GM19043 (cell line): ENCODE measurements at regions not wholly inside any gene's neighbourhood (a gene's known extent, or its start where the extent isn't known, plus 50 kb on each side); places are given as distances from the start of the nearest gene placed in this dataset.
A peak's percentile ranks its signal among the peaks of the same experiment; 100 is the strongest.
"Not testable (repeated sequence)": the region's sequence is repeated elsewhere in the genome, so short reads cannot be mapped to it uniquely, and the experiment has no call there.

Experiments
- ATAC-seq: cut with Tn5 transposase; IDR thresholded peaks from one replicate; pipeline ENCODE4 v1.9.1; 2021; ENCODE audit warnings: low read depth; ENCODE audit not compliant: unreplicated experiment

DNA sequence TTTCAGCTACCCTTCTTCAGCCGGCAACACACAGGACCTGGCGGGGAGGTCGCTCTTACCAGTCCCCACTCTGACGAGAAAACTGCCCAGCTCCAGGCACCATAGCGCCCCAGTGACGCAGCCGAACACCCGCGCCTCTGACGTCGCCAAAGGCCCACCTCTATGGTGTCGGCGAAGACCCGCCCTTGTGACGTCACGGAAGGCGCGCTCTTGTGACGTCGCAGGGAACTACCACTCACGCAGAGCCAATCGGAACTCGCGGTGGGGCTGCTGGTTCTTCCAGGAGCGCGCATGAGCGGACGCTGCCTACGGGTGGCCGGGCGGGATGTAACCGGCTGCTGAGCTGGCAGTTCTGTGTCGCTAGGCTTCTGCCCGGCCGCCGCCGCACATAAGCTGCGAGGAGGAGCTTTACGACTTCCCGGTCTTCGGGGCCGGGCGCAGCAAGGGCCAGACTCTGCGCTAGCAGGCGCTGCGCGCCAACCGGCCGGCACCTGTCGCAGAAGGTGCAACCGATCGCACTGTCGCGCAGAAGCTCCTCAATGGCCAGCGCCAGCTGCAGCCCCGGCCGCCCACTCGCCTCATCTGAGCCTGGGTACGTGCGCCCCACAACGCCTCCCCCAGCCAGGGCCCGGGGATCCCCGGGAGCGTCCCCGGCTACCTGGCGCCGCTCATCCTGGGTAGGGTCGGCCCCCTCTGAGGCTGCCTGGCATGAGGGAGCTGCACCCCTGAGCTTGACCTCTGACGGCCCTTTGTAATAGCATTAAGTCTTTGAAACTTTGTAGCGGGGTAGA is 121.3 kb upstream of the FBXO28 start:
- ATAC-seq, result peak; percentile 100

DNA sequence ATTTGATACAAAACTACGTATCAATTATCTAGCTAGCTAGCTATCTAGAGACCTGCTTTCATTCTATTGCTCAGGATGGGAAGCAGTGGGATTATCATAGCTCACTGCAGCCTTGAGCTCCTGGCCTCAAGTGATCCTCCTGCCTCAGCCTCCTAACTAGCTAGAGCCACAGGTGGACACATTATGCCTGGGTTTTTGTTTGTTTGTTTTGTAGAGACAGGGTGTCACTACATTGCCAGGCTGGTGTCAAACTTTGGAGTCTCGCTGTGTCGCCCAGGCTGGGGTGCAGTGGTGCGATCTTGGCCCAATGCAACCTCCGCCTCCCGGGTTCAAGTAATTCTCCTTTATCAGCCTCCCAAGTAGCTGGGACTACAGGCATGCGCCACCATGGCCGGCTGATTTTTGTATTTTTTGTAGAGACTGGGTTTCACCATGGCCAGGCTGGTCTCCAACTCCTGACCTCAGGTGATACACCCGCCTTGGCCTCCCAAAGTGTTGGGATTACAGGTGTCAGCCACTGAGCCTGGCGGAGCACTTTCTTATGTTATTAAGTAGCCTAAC is 122.5 kb upstream of the FBXO28 start:
- ATAC-seq, result not testable (repeated sequence)

DNA sequence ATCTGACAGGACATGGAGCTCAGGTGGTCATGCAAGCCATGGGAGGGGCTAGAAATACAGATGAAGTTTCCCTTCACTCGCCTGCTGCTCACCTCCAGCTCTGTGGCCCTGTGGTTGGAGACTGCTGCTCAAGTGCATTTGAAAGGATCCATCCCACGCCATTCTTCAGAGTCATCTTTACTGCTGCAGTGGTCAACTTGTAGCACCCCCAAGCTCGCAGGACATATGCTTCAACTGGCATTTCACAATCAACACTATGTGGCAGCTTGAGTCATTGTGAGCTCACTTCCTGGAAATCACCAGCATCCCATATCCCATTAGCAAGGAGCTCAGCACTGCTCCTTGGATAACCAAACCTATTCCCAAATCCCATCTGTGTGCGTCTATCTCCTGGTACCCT is 116.2 kb upstream of the TP53BP2 start:
- not testable (repeated sequence) for ATAC-seq

DNA sequence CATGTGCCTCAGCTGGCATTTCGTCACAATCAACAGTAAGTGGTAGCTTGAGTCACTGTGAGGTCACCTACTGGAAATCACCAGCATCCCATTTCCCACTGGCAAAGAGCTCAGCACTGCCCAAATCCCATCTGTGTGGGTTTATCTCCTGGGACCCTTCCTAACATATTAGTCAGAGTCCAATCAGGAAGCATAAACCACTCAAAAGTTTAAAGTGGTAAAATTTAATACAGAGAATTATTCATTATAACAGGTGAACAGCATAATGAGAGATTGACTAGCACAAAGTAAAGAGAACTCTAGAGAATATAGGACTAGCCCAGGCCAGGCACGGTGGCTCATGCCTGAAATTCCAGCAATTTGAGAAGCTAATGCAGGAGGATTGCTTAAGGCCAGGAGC is 107.1 kb upstream of the TP53BP2 start:
- not testable (repeated sequence) for ATAC-seq

DNA sequence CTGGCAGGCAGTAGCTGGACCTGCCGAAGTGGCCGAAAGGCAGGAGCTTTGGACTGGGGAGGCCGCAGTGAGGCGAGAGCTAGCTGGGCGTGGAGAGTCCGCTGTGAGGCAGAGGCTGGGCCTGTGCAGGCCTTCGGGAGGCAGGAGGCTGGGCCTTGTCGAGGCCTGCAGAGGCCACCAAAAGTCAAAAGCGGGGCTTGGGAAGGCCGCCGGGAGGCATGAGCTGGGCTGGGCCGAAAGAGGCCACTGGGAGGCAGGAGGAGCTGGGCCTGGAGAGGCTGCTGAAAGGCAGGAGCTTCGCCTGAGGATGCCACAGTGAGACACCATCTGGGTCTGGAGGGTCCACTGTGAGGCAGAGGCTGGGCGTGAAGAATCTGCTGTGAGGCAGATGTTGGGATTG is 105.8 kb upstream of the TP53BP2 start:
- ATAC-seq, result not testable (repeated sequence)

DNA sequence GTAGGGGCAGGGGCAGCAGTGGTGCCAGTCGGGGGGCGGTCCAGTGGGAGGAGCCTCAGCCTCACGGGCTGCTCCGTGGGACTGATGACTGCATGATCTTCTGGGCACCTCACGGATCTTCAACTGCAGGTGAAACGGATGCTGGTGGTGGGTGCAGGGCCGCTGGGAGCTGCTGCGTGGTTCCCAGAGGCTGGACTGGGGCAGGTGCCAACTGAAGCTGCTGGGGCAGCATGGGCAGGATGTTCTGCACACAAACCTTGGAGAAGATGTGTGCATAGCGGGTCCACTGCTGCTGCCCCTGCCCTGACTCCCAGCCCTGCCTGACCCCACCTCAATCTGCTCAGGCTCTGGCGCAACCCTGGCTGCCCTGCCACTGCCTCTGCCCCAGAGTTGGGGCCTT is 104.2 kb upstream of the TP53BP2 start:
- not testable (repeated sequence) for ATAC-seq

DNA sequence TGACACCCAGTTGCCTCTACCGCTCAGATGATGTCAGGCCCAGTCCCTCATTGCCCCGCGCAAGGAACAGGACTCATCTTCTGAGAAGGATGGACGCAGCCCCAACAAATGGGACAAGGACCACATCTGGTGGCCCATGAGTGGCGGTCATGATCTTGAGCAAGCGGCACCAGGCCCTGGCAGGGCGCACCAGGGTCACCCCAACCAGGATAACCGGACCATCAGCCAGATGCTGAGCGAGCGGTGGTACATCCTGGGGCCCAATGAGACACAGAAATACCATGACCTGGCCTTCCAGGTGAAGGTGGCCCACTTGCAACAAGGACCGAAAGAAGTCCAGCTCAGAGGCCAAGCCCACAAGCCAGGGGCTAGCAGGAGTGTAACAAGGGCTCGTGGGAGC is 102.3 kb upstream of the TP53BP2 start:
- not testable (repeated sequence) for ATAC-seq

DNA sequence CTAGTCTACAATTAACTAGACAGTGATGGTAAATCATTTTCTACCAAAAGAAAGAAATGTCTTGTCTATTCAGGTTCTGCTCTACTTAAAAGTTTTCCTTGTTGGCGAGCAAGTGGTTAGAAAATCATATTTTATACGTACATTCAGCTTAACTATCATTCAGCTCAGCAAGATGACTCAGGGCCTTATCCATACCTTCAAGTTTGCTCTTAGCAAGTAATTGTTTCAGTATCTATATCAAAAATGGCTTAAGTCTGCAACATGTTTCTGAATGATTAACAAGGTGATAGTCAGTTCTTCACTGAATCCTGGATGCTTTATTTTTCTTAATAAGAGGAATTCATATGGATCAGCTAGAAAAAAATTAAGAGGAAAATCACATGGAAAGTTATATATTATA is 90.8 kb upstream of the TP53BP2 start:
- ATAC-seq, result not testable (repeated sequence)

DNA sequence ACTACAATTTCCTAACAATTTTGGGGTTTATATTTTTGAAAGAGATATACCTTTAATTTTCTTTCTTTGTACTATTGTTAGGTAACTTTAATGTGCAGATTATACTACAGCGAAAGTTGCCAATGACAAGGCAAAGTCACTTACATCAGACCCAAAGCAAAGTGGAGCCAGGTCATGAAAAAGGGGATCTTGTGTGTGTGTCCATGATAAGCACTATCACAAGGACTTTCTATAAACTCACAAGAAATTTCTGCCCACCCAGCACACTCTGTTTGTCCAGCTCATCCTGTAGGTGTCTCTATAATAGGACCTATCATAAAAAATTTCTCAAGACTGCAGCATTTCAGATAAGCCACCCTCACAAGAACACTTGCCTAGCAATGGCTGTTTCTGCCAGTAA is 85.7 kb upstream of the TP53BP2 start:
- ATAC-seq, result not testable (repeated sequence)

DNA sequence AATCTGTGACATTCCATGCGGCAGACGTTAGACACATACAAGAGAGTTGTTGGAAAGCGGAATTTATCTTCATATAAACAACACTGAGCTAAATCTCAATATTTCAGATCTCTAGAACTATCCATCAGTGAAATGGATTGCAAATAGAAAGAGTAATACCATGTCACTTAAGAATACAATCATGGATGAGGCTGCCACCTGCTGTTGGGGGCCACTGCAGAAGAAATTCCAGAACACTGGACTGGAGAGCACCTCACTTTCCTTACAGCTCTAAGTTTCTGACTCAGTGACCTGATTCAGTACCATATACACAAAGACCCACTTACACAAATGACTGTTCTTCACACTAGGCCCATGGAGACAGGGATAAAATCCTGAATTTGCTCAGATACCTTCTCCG is 75.1 kb upstream of the TP53BP2 start:
- ATAC-seq, result not testable (repeated sequence)

DNA sequence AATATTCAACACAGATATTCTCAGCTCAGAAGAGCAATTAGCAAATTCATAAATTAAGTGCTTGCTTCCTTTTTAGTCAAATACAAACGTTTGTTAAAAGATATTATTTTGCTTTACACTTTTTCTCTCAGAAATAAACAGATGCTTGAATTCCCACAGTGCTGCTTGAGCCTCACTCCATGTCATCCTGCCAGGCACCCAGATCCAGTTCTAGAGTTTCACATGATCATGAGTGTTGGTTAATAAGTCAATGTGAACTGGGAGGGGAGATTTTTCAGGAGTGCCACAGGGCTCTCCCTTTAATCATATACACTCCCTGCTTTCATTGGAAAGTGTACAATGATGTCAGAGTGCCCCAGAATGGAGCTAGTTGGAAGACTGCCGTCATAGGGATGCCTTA is 69.7 kb upstream of the TP53BP2 start:
- ATAC-seq, result not testable (repeated sequence)

DNA sequence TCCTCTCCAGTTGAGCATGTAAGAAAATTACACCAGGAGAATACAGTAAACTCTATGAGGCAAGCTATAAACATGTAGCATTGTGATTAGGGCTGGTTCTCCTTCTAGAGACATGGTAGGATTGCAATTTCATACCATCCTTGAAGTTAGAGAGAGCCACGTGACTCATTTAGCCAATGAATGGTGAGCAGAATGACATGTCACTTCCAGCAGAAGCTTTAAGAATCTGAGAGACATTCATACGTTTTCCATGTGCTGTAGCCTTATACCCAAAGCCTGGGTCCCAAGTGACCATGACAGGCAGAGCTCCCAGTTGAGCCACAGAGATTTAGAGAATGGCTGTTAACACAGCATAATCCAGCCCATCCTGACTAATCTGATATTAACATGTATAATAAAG is 68.0 kb upstream of the TP53BP2 start:
- not testable (repeated sequence) for ATAC-seq

DNA sequence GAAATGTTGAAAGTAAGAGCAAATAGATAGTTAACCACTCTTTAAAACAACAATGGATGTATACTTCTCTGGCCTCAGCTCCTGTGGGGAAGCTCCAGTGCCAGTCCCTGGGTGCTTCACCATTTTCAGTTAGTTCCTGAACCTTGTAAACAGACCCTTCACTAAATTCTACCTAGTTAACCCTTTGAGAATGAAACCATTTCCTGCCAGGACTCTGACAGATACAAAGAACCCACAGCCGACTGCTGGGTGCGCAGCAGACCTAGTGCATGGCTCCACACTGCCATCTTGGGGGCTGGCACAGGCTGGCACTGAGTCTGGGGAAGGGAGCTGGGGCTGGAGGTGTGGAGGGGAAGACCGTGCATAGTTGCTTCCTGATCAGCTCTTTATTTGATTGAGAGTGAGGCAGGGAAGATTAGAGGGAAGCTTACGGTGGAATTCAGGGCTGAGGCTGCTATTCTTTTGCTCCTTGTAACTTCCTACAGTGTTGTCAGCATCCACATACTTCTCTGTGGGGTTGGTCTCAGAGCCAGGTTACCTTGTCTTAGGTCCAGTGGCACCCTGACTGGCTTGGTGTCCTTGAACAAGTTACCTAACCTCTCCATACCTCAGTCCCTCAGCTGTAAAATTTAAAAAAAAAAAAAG is 62.3 kb upstream of the TP53BP2 start:
- not testable (repeated sequence) for ATAC-seq

DNA sequence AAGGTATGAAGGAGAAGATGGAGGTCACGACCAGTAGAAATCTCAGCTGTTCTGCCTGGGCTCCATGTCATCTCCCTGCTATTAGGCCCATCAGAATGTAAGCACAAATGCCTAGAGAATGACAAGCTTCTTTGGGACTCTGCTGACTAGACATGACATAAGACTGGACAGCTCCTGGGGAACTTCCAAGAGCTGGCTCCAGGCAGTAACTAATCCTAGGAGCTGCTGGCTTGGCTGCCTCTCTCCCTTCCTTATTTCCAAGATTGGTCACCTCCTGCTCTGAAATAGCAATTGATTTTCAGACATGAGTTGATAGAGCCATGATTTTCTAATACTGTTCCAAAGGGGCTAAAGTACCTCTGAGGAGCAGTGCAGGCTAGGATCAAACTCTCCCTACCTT is 57.5 kb upstream of the TP53BP2 start:
- ATAC-seq, result not testable (repeated sequence)

DNA sequence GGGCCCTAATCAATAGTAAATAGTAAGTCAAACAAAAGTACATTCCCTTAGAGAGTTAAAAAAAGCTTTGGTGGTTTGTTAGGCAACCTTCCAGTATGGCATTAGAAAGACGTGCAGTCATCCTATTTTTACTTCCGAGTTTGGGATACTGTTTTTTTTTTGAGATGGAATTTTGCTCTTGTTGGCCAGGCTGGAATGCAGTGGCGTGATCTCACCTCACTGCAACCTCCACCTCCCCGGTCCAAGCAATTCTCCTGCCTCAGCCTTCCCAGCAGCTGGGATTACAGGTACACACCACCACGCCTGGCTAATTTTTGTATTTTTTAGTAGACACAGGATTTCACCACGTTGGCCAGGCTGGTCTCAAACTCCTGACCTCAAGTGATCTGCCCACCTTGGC is 54.0 kb upstream of the TP53BP2 start:
- not testable (repeated sequence) for ATAC-seq

DNA sequence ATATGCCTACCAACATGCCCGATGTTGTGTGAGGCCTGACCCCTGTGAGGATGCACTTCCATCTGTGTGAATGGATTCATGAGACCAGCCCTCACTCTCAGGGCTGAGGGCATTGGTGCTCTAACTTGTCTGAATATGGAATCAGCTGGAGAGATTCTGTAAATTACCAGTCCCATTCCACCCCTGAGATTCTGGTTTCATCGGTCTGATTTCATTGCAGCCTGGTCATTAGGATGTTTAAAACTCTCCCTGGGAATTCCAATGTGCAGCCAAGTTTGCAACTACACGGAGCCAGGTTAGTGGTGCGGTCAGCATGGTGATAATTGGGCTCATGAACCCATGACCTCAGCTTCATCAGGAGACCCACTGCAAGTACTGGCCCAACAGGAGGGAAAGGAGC is 51.4 kb upstream of the TP53BP2 start:
- not testable (repeated sequence) for ATAC-seq

DNA sequence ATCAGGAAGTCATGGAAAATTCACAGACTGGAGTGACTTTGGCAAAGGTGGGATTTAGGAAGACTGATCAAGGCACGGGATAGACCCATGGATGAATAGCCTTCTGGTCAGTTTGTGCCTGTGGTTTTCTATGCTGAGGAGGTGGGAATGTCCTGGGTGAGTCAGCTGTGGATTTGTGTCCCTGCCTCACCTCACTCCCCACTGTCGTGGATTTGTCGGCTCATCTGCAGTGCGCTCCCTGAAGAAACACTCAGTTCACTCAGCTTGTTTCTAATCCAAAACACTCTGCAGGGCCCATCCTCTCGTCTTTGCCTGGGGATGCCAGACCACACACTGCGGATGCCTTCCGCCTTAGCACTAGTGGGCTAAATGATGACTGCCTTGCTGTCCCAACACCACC is 50.2 kb upstream of the TP53BP2 start:
- ATAC-seq, result not testable (repeated sequence)
